Panc1 (cell line): ENCODE measurements at regions not wholly inside any gene's neighbourhood (a gene's known extent, or its start where the extent isn't known, plus 50 kb on each side); places are given as distances from the start of the nearest gene placed in this dataset.
A peak's percentile ranks its signal among the peaks of the same experiment; 100 is the strongest.

Source experiments
- ATAC-seq: fragments of 200-7000 bp; cut with Tn5 transposase; 2 replicates; pipeline ENCODE4 v1.9.1; 2020; ENCODE audit warnings: mild to moderate bottlenecking, moderate library complexity
- BruUV-seq: library from RNA; stranded (reverse); fragments of 400-500 nt; replicated peaks from 2 replicates; lab custom pipeline; 2021; lab: Mats Ljungman, UMichigan
- CTCF ChIA-PET: fragments of 300-600 bp; sonication (Branson Sonifier 250); formaldehyde crosslinking; loops from one replicate; lab custom pipeline; 2022; ENCODE audit warnings: antibody characterized with exemption; lab: Charles Lee
- POLR2A ChIA-PET: fragments of 300-600 bp; sonication (Branson Sonifier 250); formaldehyde crosslinking; loops from one replicate; lab custom pipeline; 2022; ENCODE audit warnings: antibody characterized with exemption; lab: Charles Lee
- DNase-seq: peaks from one replicate; pipeline ENCODE4 v3.0.0-alpha.2; 2010; ENCODE audit warnings: low read depth, low spot score
- H3K27ac ChIP-seq: 2 replicates; pipeline ENCODE4 v1.5.1; 2011; ENCODE audit warnings: mild to moderate bottlenecking, low read length, inconsistent platforms
- H3K27me3 ChIP-seq: fragments of 200-500 bp; sonication (Bioruptor generic); 2 replicates; pipeline ENCODE4 v1.6.0; 2014; ENCODE audit warnings: low read length, inconsistent platforms; ENCODE audit not compliant: control insufficient read depth, insufficient read depth
- H3K36me3 ChIP-seq: fragments of 200-500 bp; sonication (Bioruptor generic); 2 replicates; pipeline ENCODE4 v1.5.1; 2014; ENCODE audit warnings: inconsistent platforms, mild to moderate bottlenecking, low read length, moderate library complexity; ENCODE audit not compliant: control insufficient read depth, insufficient read depth
- H3K4me1 ChIP-seq: 2 replicates; pipeline ENCODE4 v1.5.1; 2011; ENCODE audit warnings: inconsistent platforms, mild to moderate bottlenecking, low read length, moderate library complexity; ENCODE audit not compliant: control insufficient read depth, insufficient read depth
- H3K4me3 ChIP-seq, 2 experiments: 2 replicates each; pipeline ENCODE4 v1.5.1; 2011 to 2012; ENCODE audit warnings: low read depth in 2 of 2, low read length in 2 of 2, mild to moderate bottlenecking in 2 of 2, inconsistent platforms in 1 of 2, moderate library complexity in 1 of 2
- H3K9me3 ChIP-seq: fragments of 200-500 bp; sonication (Bioruptor generic); 2 replicates; pipeline ENCODE4 v1.5.1; 2014; ENCODE audit warnings: low read depth, mild to moderate bottlenecking, inconsistent platforms, low read length, moderate library complexity; ENCODE audit not compliant: control insufficient read depth, insufficient read depth
- CTCF ChIP-seq: fragments of 450-650 bp; IDR thresholded peaks from 2 replicates; pipeline ENCODE4 v1.5.1; 2017; ENCODE audit warnings: mild to moderate bottlenecking
- POLR2AphosphoS5 ChIP-seq: IDR thresholded peaks from 2 replicates; pipeline ENCODE4 v1.6.1; 2012; ENCODE audit warnings: mild to moderate bottlenecking, low read depth, low read length, moderate library complexity
- REST ChIP-seq, 2 experiments: IDR thresholded peaks; 2 replicates each; pipeline ENCODE4 v1.6.1; 2011 to 2012; ENCODE audit warnings: low read depth in 2 of 2, control low read depth in 1 of 2, low read length in 1 of 2, mild to moderate bottlenecking in 1 of 2, moderate library complexity in 1 of 2; ENCODE audit not compliant: insufficient read depth in 1 of 2
- SIN3A ChIP-seq: IDR thresholded peaks from 2 replicates; pipeline ENCODE4 v1.6.1; 2012; ENCODE audit warnings: low read depth, mild to moderate bottlenecking, low read length, moderate library complexity, borderline replicate concordance; ENCODE audit not compliant: insufficient read depth
- TCF7L2 ChIP-seq: IDR thresholded peaks from 2 replicates; pipeline ENCODE4 v1.6.1; 2011; ENCODE audit warnings: mild to moderate bottlenecking, low read depth, low read length, inconsistent platforms
- in situ Hi-C: cut with HindIII; loops from 2 replicates; pipeline ENCODE4 v1.10.0; 2016; ENCODE audit warnings: low sequenced_read_pairs, low pct_unique_long_range_greater_than_20kb
- intact Hi-C: fragments of 100-400 bp; cut with micrococcal nuclease; formaldehyde crosslinking; loops from one replicate; pipeline ENCODE4 v1.10.0; 2022; ENCODE audit not compliant: unreplicated experiment

DNA sequence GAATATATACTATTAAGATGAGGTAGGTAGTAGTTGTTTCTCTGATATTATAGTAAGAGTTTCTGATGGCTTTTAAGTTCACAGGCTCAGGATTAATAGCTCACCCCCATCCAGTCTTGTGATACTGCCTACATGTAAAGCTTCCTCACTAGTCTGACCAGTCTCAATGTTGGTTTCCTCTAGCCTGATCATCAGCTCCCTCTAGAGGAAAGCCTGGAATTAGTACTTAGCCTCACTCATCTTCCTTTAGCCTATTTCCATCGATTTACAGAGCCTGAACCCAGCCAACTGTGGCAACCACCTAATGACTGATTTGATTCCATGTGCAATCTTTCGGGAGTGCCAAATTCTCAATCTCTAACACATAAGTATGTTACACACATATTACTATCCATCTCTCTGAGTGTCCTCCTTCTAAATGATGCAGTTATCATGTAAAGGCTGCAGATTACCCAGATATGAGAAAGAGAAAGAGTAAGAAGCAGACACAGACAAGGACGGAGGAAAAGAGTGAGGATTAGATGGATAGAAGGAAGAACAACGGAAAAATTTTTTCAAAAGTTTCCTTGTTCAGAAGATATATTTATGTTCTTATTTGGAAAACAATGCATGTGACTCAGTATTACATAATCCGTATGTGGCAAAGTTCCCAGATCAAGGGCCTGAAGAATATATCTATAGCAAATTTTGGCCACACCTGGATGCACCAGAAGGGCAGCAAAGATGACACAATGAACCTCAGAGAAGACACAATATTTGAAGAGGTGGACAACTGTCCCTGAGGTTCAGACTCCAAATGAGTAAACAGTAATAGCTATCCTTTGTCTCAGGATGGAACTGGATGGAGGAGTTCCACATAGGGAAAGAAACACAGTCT is 333.7 kb downstream of the ELAVL2 start:
- Histone ChIP-seq H3K36me3 (no peaks in the 10 kb centered on the region), H3K9me3 (no peaks in the 10 kb centered on the region), H3K4me1 (no peaks in the 10 kb centered on the region), H3K27me3 (no peaks in the 10 kb centered on the region), H3K4me3 (no peak overlapping the region), H3K27ac (no peak overlapping the region)
- TF ChIP-seq CTCF, result peak; percentile 46
- no peak for TF ChIP-seq TCF7L2
- BruUV-seq, result no TSS peak
- intact Hi-C loops, result loop anchor here (5.0 kb wide), 1 partner anchor 370 kb away; no protein-coding TSS in a partner anchor
- ChIA-PET CTCF (no interaction called here), POLR2A (no interaction called here)
- ATAC-seq (peak; percentile 72; the same call in 1 of the 2 replicates), DNase-seq (peak; percentile 18)
- in situ Hi-C loops, result no loop called here

- Histone ChIP-seq H3K27me3 (no peaks in the 10 kb centered on the region), H3K9me3 (no peaks in the 10 kb centered on the region), H3K27ac (no peak overlapping the region), H3K4me3 (no peak overlapping the region), H3K36me3 (no peaks in the 10 kb centered on the region), H3K4me1 (no peaks in the 10 kb centered on the region)
- no TSS peak for BruUV-seq
- TF ChIP-seq SIN3A (no peak), TCF7L2 (no peak), POLR2AphosphoS5 (no peak), REST (IDR thresholded peaks at IDR 0.05; ENCODE audit: insufficient read depth in 1 of 2, low read depth in 2 of 2, low read length in 1 of 2) (no peak), CTCF (no peak)
- ATAC-seq (no peak), DNase-seq (no peak)
- intact Hi-C loops, result loop anchor here (5.0 kb wide), 1 partner anchor 371 kb away; no protein-coding TSS in a partner anchor
- in situ Hi-C loops, result no loop called here
- CTCF ChIA-PET, result no interaction called here
- POLR2A ChIA-PET, result no interaction called here
These were observed 332.8 kb downstream of the ELAVL2 start for GRCh38 chr9:23493219-23493618.
